Ascending aorta (tissue), 2 donors: ENCODE measurements at regions not wholly inside any gene's neighbourhood (a gene's known extent, or its start where the extent isn't known, plus 50 kb on each side); places are given as distances from the start of the nearest gene placed in this dataset.
"Not testable (repeated sequence)": the region's sequence is repeated elsewhere in the genome, so short reads cannot be mapped to it uniquely, and the experiment has no call there.

Source experiments
- DNase-seq, 2 donors: peaks; one replicate each; pipeline ENCODE4 v3.0.0-alpha.2; 2019; ENCODE audit warnings: low spot score in 2 of 2
- H3K27ac ChIP-seq, 2 donors: fragments of 200-600 bp; sonication (generic); one replicate each; pipeline ENCODE4 v1.5.1; 2016 to 2017; ENCODE audit warnings: mild to moderate bottlenecking in 1 of 2
- H3K27me3 ChIP-seq: fragments of 200-600 bp; sonication (generic); one replicate; pipeline ENCODE4 v1.5.1; 2017
- H3K36me3 ChIP-seq, 2 donors: fragments of 200-600 bp; sonication (generic); one replicate each; pipeline ENCODE4 v1.5.1; 2016
- H3K4me1 ChIP-seq, 2 donors: fragments of 200-600 bp; sonication (generic); one replicate each; pipeline ENCODE4 v1.5.1; 2016 to 2017; ENCODE audit warnings: mild to moderate bottlenecking in 1 of 2
- H3K4me3 ChIP-seq, 2 donors: fragments of 200-600 bp; sonication (generic); one replicate each; pipeline ENCODE4 v1.5.1; 2016 to 2017; ENCODE audit warnings: mild to moderate bottlenecking in 1 of 2
- H3K9me3 ChIP-seq, 2 donors: fragments of 200-600 bp; sonication (generic); one replicate each; pipeline ENCODE4 v1.5.1; 2016
- CTCF ChIP-seq, 3 experiments: fragments of 200-600 bp in 2 of 3; fragments of 450-650 bp in 1 of 3; sonication (generic) in 2 of 3; IDR thresholded peaks; one replicate each; pipeline ENCODE4 v1.5.1; 2016 to 2019; ENCODE audit warnings: antibody characterized with exemption in 3 of 3, mild to moderate bottlenecking in 1 of 3, moderate library complexity in 1 of 3
- intact Hi-C: fragments of 100-400 bp; cut with DNase I; formaldehyde crosslinking; loops from one replicate; pipeline ENCODE4 v1.15.1; 2023

- Histone ChIP-seq H3K4me1 (no peaks in the 10 kb centered on the region), H3K9me3 (no peaks in the 10 kb centered on the region), H3K27me3 (no peaks in the 10 kb centered on the region), H3K27ac (no peak overlapping the region), H3K36me3 (no peaks in the 10 kb centered on the region), H3K4me3 (no peak overlapping the region)
- no peak for DNase-seq
- TF ChIP-seq CTCF (IDR thresholded peaks at IDR 0.05), result no peak
- intact Hi-C loops, result no loop called here
These were observed 992.8 kb upstream of the FANCL start for GRCh38 chr2:59233920-59234319.

GRCh38 chr2:59233448-59233847 lies 992.3 kb upstream of the FANCL start:
- intact Hi-C loops, result no loop called here
- no peak for DNase-seq
- Histone ChIP-seq H3K27ac (no peak overlapping the region), H3K36me3 (no peaks in the 10 kb centered on the region), H3K9me3 (no peaks in the 10 kb centered on the region), H3K27me3 (no peaks in the 10 kb centered on the region), H3K4me1 (no peaks in the 10 kb centered on the region), H3K4me3 (no peak overlapping the region)
- TF ChIP-seq CTCF (IDR thresholded peaks at IDR 0.05), result no peak

DNA sequence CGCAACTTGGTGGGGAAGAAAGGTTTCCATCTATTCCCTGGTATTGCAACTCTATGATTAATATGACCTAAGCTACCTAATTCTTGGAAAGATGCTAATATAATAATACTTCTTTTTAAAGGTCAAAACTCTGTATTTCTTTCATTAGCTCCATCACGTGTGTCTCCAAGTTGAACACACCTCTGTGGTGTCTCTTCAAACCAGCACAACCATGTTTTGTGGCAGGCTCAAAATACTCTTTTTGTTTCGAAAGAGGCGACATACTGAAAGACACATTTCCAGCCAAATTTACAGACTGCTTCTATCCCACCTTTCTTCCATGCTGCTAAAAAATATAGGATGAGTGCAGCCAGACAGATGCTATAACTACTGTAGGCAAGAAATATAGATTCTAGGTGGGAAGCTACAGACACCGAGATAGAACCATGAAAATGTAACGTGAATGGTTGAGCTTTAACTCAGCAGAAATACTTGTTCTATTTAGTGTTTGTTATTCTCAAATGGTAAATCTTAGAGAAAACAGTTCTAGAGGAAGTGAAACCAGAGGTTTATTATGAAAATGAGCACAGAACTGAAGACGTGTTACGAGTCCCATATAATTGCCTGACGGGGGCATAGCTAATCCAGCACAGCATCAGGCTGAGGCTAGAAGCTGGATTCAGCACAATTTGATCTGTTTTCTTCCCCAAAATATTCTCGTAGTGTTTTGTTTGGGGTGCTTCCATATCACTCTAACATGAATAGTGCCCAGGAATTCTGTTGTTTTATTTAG lies 991.5 kb upstream of the FANCL start:
- intact Hi-C loops, result no loop called here
- Histone ChIP-seq H3K4me1 (no peaks in the 10 kb centered on the region), H3K4me3 (no peak overlapping the region), H3K27ac (no peak overlapping the region), H3K9me3 (no peaks in the 10 kb centered on the region), H3K27me3 (no peaks in the 10 kb centered on the region), H3K36me3 (no peaks in the 10 kb centered on the region)
- no peak for TF ChIP-seq CTCF (IDR thresholded peaks at IDR 0.05)
- no peak for DNase-seq

GRCh38 chr2:59226362-59226761 lies 985.2 kb upstream of the FANCL start:
- H3K27me3 ChIP-seq, DNase-seq, H3K4me1 ChIP-seq, H3K9me3 ChIP-seq, intact Hi-C loops, H3K27ac ChIP-seq, H3K4me3 ChIP-seq, H3K36me3 ChIP-seq: not testable (repeated sequence)

DNA sequence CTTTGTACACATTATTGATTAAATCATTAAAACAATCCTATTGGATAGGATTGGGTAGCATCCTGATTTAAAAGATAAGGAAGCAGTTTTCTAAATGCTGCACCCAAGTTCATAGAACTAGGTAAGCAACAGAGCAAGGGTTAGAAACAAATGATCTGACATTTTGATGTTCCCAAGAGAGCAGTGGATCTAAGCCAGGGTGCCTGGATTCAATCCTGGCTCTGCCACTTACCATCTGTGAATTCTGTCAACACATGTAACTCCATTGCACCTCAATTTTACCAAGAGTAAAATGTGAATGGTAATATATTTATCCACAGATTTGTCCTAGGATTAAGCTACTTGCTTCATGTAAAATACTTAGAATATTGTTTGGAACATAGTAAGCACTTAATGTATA lies 982.6 kb upstream of the FANCL start:
- Histone ChIP-seq H3K9me3 (no peaks in the 10 kb centered on the region), H3K4me1 (no peaks in the 10 kb centered on the region), H3K27ac (no peak overlapping the region), H3K4me3 (no peak overlapping the region), H3K36me3 (no peaks in the 10 kb centered on the region), H3K27me3 (no peaks in the 10 kb centered on the region)
- DNase-seq, result no peak
- intact Hi-C loops, result no loop called here
- TF ChIP-seq CTCF (IDR thresholded peaks at IDR 0.05), result no peak

GRCh38 chr2:59217360-59217759 lies 976.2 kb upstream of the FANCL start:
- Histone ChIP-seq H3K27ac (no peak overlapping the region), H3K9me3 (no peaks in the 10 kb centered on the region), H3K36me3 (no peaks in the 10 kb centered on the region), H3K27me3 (no peaks in the 10 kb centered on the region), H3K4me1 (no peaks in the 10 kb centered on the region), H3K4me3 (no peak overlapping the region)
- intact Hi-C loops, result no loop called here
- TF ChIP-seq CTCF (IDR thresholded peaks at IDR 0.05), result no peak
- DNase-seq, result no peak
